NB4 (cell line): ENCODE measurements at regions not wholly inside any gene's neighbourhood (a gene's known extent, or its start where the extent isn't known, plus 50 kb on each side); places are given as distances from the start of the nearest gene placed in this dataset.

Experiments
- MYC ChIP-seq: IDR thresholded peaks from 2 replicates; pipeline ENCODE4 v1.6.1; 2011; ENCODE audit warnings: low read depth, low read length
- POLR2A ChIP-seq: IDR thresholded peaks from 2 replicates; pipeline ENCODE4 v1.6.1; 2011; ENCODE audit warnings: mild to moderate bottlenecking; ENCODE audit not compliant: insufficient read length; ENCODE audit errors: extremely low read depth
- TF ChIP-seq, protein P1 (sequence below): IDR thresholded peaks from one replicate; pipeline ENCODE4 v1.5.1; 2012; ENCODE audit warnings: low read depth, low read length
- TF ChIP-seq, protein P2 (sequence below): IDR thresholded peaks from 2 replicates; pipeline ENCODE4 v1.6.1; 2011; ENCODE audit warnings: low read depth, low read length

- TF ChIP-seq, protein P1, sequence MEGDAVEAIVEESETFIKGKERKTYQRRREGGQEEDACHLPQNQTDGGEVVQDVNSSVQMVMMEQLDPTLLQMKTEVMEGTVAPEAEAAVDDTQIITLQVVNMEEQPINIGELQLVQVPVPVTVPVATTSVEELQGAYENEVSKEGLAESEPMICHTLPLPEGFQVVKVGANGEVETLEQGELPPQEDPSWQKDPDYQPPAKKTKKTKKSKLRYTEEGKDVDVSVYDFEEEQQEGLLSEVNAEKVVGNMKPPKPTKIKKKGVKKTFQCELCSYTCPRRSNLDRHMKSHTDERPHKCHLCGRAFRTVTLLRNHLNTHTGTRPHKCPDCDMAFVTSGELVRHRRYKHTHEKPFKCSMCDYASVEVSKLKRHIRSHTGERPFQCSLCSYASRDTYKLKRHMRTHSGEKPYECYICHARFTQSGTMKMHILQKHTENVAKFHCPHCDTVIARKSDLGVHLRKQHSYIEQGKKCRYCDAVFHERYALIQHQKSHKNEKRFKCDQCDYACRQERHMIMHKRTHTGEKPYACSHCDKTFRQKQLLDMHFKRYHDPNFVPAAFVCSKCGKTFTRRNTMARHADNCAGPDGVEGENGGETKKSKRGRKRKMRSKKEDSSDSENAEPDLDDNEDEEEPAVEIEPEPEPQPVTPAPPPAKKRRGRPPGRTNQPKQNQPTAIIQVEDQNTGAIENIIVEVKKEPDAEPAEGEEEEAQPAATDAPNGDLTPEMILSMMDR, result no peak
- TF ChIP-seq, protein P2, sequence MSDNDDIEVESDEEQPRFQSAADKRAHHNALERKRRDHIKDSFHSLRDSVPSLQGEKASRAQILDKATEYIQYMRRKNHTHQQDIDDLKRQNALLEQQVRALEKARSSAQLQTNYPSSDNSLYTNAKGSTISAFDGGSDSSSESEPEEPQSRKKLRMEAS, result no peak
- no peak for TF ChIP-seq POLR2A
- no peak for TF ChIP-seq MYC
These were observed 462.3 kb upstream of the LRFN5 start for GRCh38 chr14:41144370-41144769.
